Esophagus muscularis mucosa (tissue), 3 donors: ENCODE measurements at regions not wholly inside any gene's neighbourhood (a gene's known extent, or its start where the extent isn't known, plus 50 kb on each side); places are given as distances from the start of the nearest gene placed in this dataset.

Source experiments
- CTCF ChIP-seq, 3 experiments: fragments of 200-600 bp in 2 of 3; fragments of 450-650 bp in 1 of 3; sonication (generic) in 2 of 3; IDR thresholded peaks; one replicate each; pipeline ENCODE4 v1.5.1; 2017 to 2019; ENCODE audit warnings: antibody characterized with exemption in 3 of 3, mild to moderate bottlenecking in 2 of 3, moderate library complexity in 1 of 3
- POLR2AphosphoS5 ChIP-seq, 2 donors: sonication (generic); formaldehyde crosslinking; IDR thresholded peaks; one replicate each; pipeline ENCODE4 v1.6.1; 2017; ENCODE audit warnings: antibody characterized with exemption in 2 of 2

- peak in 2 of 3 experiments; percentile 12 to 64 for TF ChIP-seq CTCF (IDR thresholded peaks at IDR 0.05)
- no peak for TF ChIP-seq POLR2AphosphoS5 (IDR thresholded peaks at IDR 0.05)
Measured at GRCh38 chr22:22810018-22810427, 77.6 kb upstream of the IGLL5 start.
